ENCODE measurements at regions not wholly inside any gene's neighbourhood (a gene's known extent, or its start where the extent isn't known, plus 50 kb on each side); places are given as distances from the start of the nearest gene placed in this dataset.

DNA sequence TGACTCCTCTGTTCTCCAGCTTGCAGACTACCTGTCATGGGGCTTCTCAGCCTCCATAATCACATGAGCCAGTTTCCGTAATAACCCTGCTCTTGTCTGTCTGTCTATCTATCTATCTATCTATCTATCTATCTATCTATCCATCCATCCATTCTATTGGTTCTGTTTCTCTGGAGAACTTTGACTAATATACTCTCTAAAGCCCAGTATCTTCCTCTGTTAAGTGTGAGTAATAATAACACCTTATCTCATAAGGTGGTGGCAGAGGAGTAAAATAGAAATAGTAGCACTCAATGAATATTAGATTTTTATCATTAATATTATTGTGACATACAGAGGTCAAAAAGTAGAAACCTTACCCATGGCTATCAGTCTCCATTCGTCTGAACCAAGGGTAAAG, 177.9 kb upstream of the PGRMC2 start:
- ChIA-PET CTCF (no interaction called here), POLR2A (ENCODE audit: unreplicated experiment) (no interaction called here)
- WGBS, 2 experiments (ENCODE audit: extremely low coverage in 2 of 2, insufficient read length in 1 of 2) = no CpG with 5 or more reads among the region's 2 CpGs
- dilution Hi-C loops (cut with HindIII; ENCODE audit: low sequenced_read_pairs, unreplicated experiment) (no loop called here), intact Hi-C loops (cut with micrococcal nuclease) (loop anchor here (5.0 kb wide), 1 partner anchor 52 kb away; no protein-coding TSS in a partner anchor), in situ Hi-C loops (cut with MboI; ENCODE audit: low sequenced_read_pairs) (no loop called here)
- no peaks in the 10 kb centered on the region for H3K9me1 ChIP-seq (ENCODE audit: insufficient read depth, low read length)
- no peaks in the 10 kb centered on the region for H3K9me3 ChIP-seq (ENCODE audit: control insufficient read depth, insufficient read depth, low read length)
- H4K8ac ChIP-seq (ENCODE audit: low read depth in 2 of 2, low read length in 2 of 2) = no peak overlapping the region
- no peak overlapping the region for H4K91ac ChIP-seq (ENCODE audit: insufficient read depth, low read depth, low read length)
- H3K27me3 ChIP-seq (ENCODE audit: control insufficient read depth, insufficient read depth, low read length) = no peaks in the 10 kb centered on the region
- H3K4me1 ChIP-seq (ENCODE audit: control insufficient read depth, insufficient read depth, low read length) = peaks cover 11% of the 10 kb centered on the region
- no peak overlapping the region for H3K18ac ChIP-seq (ENCODE audit: low read depth, low read length)
- no peak overlapping the region for H2AK9ac ChIP-seq (replicated peaks; ENCODE audit: low read depth, low read length, poor library complexity)
- no TSS peak for BruUV-seq (replicated peaks)
- DNase-seq (no peak), ATAC-seq (ENCODE audit: low read depth) (no peak)
- H3K9ac ChIP-seq (ENCODE audit: low read depth, low read length) = no peak overlapping the region
- no peak overlapping the region for H3K4me3 ChIP-seq (ENCODE audit: insufficient read depth, low read depth, low read length)
- no peak overlapping the region for H4K5ac ChIP-seq (ENCODE audit: low read depth, low read length)
- no peak overlapping the region for H3K4ac ChIP-seq (ENCODE audit: low read depth, low read length)
- H3K27ac ChIP-seq (ENCODE audit: insufficient read depth, low read length) = no peak overlapping the region
- no peak overlapping the region for H2BK120ac ChIP-seq (ENCODE audit: low read depth, low read length)
- H2AFZ ChIP-seq (replicated peaks; ENCODE audit: low read length, poor library complexity) = no peak overlapping the region
- no peak overlapping the region for H3K14ac ChIP-seq (replicated peaks; ENCODE audit: low read depth, low read length)
- no peak overlapping the region for H3K56ac ChIP-seq (ENCODE audit: extremely low read depth, insufficient read depth, low read length)
- H3K23ac ChIP-seq (ENCODE audit: low read depth, low read length) = no peak overlapping the region
- H2AK5ac ChIP-seq (ENCODE audit: low read depth, low read length) = no peak overlapping the region
- no peaks in the 10 kb centered on the region for H3K36me3 ChIP-seq (ENCODE audit: control insufficient read depth, insufficient read depth, low read length)
- TF ChIP-seq, protein P1, sequence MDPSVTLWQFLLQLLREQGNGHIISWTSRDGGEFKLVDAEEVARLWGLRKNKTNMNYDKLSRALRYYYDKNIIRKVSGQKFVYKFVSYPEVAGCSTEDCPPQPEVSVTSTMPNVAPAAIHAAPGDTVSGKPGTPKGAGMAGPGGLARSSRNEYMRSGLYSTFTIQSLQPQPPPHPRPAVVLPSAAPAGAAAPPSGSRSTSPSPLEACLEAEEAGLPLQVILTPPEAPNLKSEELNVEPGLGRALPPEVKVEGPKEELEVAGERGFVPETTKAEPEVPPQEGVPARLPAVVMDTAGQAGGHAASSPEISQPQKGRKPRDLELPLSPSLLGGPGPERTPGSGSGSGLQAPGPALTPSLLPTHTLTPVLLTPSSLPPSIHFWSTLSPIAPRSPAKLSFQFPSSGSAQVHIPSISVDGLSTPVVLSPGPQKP (IDR thresholded peaks at IDR 0.05; ENCODE audit: borderline replicate concordance, low read depth, low read length) = no peak
- TF ChIP-seq SMC3 (IDR thresholded peaks at IDR 0.05; ENCODE audit: low read depth, low read length) (no peak), MAZ (IDR thresholded peaks at IDR 0.05; ENCODE audit: borderline replicate concordance, low read depth, low read length) (no peak), RCOR1 (IDR thresholded peaks at IDR 0.05; ENCODE audit: insufficient replicate concordance, low read length) (no peak), RFX5 (IDR thresholded peaks at IDR 0.05; ENCODE audit: low read depth, low read length) (no peak), USF2 (IDR thresholded peaks at IDR 0.05; ENCODE audit: low read depth, low read length) (no peak), CTCF (conservative IDR thresholded peaks at IDR 0.05; ENCODE audit: low read depth, low read length) (no peak), RAD21 (IDR thresholded peaks at IDR 0.05; ENCODE audit: low read length) (no peak), CEBPB (IDR thresholded peaks at IDR 0.05; ENCODE audit: low read depth, low read length) (no peak), MXI1 (IDR thresholded peaks at IDR 0.05; ENCODE audit: borderline replicate concordance, low read depth, low read length) (no peak), CHD1 (IDR thresholded peaks at IDR 0.05; ENCODE audit: low read depth, low read length) (no peak)
- H2BK15ac ChIP-seq (ENCODE audit: low read depth, low read length) = no peak overlapping the region
- H4K20me1 ChIP-seq (ENCODE audit: insufficient read depth, low read length) = no peaks in the 10 kb centered on the region
- no peak overlapping the region for H2BK20ac ChIP-seq (ENCODE audit: low read depth, low read length)
- H3K4me2 ChIP-seq (ENCODE audit: low read depth, low read length) = no peak overlapping the region
- no peak overlapping the region for H2BK5ac ChIP-seq (ENCODE audit: low read depth, low read length, poor library complexity, severe bottlenecking)
- H3K79me1 ChIP-seq (ENCODE audit: low read depth in 1 of 2, low read length in 2 of 2) = no peaks in the 10 kb centered on the region

Data from IMR-90 (cell line).